SHP77 (cell line): ENCODE measurements at regions not wholly inside any gene's neighbourhood (a gene's known extent, or its start where the extent isn't known, plus 50 kb on each side); places are given as distances from the start of the nearest gene placed in this dataset.
"Not testable (repeated sequence)": the region's sequence is repeated elsewhere in the genome, so short reads cannot be mapped to it uniquely, and the experiment has no call there.

ENCODE experiments used
- DNase-seq, 2 experiments: peaks; one replicate each; lab custom pipeline; 2025; lab: John Stamatoyannopoulos, UW

DNA sequence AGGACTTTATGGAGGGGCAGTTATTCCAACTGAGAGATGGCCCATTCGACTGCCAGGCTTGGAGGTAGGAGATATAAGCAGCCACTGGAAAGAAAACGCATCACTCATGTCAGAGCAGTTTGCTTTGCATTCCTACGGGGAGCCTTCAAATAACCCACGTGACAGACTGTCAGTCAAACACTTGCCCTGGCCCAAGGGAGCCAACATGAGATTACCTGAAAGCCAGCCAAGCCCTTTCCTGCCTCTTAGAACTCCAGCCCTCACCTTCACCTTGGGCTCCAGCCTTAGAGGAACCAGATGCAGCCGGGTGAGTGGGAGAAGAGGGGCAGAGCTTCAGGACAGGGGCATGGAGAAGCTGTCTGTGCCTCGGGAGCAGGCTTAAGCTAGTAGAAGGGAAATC lies 95.3 kb upstream of the CXCL13 start:
- DNase-seq, result no peak

DNA sequence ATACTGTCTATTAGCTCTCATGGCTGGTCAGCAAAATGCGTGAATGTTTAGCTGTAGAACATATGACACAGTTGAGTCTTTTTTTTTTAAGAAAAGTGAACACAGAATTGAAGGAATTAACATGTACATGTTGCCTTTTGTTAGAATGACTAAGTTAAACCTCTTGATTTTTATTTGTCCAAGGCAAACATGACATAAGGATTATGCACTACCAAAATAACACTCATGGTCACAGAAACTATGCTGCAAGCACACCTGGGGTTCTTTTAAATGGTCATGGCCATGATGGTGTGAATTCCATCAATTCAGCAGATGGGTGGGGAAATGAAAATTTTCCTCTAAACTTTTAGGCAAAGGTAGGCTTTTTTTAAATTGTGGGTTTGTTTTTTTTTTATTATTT lies 80.1 kb upstream of the CXCL13 start:
- no peak for DNase-seq

DNA sequence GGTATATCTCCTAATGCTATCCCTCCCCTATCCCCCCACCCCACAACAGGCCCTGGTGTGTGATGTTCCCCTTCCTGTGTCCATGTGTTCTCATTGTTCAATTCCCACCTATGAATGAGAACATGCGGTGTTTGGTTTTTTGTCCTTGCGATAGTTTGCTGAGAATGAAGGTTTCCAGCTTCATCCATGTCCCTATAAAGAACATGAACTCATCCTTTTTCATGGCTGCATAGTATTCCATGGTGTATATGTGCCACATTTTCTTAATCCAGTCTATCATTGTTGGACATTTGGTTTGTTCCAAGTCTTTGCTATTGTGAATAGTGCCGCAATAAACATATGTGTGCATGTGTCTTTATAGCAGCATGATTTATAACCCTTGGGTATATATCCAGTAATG lies 77.7 kb upstream of the CXCL13 start:
- not testable (repeated sequence) for DNase-seq

DNA sequence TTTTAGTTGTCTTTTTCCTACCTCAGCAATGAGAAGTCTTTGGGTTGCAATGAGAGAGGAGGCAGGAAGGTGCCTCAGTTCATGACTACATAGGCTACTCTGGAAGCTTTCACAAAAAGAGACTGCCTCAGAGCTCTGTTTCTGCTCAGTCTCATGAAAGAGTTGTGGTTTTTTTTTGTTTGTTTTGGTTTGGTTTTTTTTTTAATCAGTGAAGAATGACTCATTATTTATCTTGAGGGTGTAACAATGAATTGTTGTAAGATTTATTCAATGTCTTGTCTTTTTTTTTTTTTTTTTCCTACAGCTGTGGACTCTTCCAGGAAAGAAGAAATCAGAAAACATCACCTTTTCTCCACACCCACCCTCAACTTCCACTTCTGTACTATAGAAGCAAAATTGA lies 67.5 kb upstream of the CXCL13 start:
- no peak for DNase-seq

DNA sequence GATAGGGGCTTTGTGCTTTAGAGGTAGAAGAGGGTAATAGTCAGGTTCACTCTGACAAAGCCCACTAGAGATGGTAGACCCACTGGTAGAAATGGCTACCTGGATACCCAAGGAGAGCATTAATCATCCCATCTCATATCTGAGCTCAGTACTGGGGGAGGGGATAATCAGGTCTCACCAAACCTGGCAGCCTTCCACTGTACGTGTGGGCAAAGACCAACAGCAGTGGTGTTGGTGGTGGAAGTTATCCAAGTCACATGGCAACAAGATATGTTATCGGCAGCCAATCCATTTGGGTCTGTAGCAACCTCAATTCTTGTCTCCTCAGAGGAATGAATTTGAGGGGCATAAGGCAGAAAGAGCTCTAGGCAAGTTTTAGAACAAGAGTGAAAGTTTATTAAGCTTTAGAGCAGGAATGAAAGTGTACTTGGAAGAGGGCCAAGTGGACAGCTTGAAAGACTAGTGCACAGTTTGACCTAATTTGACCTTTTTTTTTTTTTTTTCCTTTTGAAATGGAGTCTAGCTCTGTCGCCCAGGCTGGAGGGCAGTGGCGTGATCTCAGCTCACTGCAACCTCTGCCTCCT lies 67.0 kb upstream of the CXCL13 start:
- peak in 1 of 2 experiments; percentile 3 for DNase-seq
